IPS DF 19.7 (cell line): ENCODE measurements at regions not wholly inside any gene's neighbourhood (a gene's known extent, or its start where the extent isn't known, plus 50 kb on each side); places are given as distances from the start of the nearest gene placed in this dataset.
"Not testable (repeated sequence)": the region's sequence is repeated elsewhere in the genome, so short reads cannot be mapped to it uniquely, and the experiment has no call there.

Source experiments
- DNase-seq: peaks from one replicate; pipeline ENCODE4 v3.0.0-alpha.2; 2013; ENCODE audit warnings: low read depth, low spot score

GRCh38 chr6:113690281-113691259 lies 166.6 kb upstream of the MARCKS start:
- DNase-seq: no peak

GRCh38 chr6:113691260-113691656 lies 165.9 kb upstream of the MARCKS start:
- no peak for DNase-seq

- DNase-seq: no peak
Measured at GRCh38 chr6:113693851-113694250, 163.3 kb upstream of the MARCKS start.

DNA sequence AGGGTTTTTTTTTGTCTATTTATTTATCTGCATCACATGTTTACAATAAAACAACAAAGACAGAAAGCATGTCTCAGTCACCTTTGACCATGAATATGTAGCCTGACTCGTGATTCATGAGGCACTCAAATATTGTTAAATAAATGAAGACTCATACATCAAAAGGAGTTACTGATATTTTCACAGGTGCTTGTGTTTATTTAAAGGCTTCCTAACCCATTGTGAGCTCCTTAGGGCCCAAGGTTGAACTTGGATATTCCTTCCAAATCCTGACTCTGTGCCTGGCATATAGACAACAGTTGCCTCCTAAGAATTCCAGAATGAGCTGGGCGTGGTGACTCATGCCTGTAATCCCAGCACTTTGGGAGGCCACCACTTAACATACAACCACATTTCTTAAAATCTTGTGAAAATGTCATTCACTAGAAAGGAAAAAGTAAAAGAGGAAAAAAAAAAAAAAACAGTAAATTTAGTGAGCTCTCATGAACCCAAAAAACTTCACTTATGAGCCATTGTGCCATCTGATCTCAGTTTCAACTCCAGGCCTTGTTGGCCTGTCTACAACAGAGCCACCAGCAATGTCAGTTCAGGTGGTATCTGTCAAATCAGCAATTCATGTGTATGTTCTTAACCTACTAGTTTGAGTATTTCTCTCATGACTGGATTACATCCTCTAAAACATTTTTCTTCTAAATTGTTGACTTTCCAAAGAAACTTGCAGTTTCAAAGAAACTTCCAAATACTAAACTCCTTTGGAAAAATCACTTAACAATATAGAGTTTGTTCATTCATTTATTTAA lies 162.7 kb upstream of the MARCKS start:
- no peak for DNase-seq

DNA sequence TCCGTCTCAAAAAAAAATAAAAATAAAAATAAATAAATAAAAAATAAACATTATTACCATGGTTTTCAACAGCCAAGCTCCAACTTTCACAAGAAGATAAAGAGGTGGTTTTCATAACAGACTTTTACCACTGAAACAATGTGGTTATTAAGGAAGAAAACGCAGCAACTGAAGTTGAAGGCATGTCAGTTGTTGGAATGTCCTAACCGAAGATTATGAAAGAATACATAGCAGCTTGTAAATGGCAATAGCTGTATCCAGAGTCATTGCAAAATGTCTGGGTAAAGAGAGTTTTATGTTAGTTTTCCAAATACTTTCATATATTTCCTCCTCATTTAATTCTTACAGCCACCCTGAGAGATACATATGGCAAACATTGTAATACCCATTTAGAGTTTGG lies 161.6 kb upstream of the MARCKS start:
- no peak for DNase-seq

- no peak for DNase-seq
Measured at GRCh38 chr6:113696960-113697359, 160.2 kb upstream of the MARCKS start.

- DNase-seq: no peak
Measured at GRCh38 chr6:113697632-113698410, 159.3 kb upstream of the MARCKS start.

GRCh38 chr6:113699239-113699638 lies 157.9 kb upstream of the MARCKS start:
- DNase-seq: no peak

GRCh38 chr6:113701552-113702254 lies 155.4 kb upstream of the MARCKS start:
- no peak for DNase-seq

- DNase-seq: no peak
Measured at GRCh38 chr6:113707194-113707593, 150.0 kb upstream of the MARCKS start.

- DNase-seq: no peak
Measured at GRCh38 chr6:113709936-113710509, 147.1 kb upstream of the MARCKS start.

- no peak for DNase-seq
Measured at GRCh38 chr6:113713665-113714064, 143.5 kb upstream of the MARCKS start.

DNA sequence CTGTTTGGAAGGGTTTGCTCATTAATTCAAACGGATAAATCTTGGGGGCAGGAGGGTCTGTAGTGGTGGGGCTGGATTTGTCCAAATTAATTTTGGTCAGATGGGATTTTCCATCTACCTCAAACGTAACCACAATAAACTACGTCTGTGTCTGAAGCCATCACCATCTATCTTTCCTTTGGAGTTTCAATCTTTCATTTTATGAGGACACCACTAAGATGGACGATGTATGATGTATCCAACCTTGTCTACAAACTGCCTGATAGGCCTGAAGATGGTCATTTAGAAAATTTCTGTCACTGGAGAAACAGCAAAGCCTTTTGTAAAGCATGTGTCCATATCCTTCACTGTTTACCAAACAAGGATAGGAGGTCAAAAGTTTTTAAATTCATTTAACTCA lies 138.6 kb upstream of the MARCKS start:
- DNase-seq: no peak

- DNase-seq: no peak
Measured at GRCh38 chr6:113719064-113719463, 138.1 kb upstream of the MARCKS start.

DNA sequence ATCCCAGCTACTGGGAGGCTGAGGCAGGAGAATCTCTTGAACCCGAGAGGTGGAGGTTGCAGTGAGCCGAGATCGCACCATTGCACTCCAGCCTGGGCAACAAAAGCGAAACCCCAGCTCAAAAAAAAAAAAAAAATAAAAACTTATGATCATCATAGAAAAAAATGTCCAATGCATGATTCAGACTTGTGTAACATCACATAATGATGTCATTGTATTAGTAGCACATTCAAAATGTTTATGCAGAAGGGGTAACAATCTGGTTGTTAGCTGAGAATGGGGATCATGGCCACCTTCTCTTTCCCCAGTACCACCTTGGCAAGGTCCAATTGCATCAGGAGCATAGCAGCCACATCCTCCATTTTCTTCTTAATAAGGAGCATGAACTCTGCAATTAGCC lies 137.6 kb upstream of the MARCKS start:
- no peak for DNase-seq

DNA sequence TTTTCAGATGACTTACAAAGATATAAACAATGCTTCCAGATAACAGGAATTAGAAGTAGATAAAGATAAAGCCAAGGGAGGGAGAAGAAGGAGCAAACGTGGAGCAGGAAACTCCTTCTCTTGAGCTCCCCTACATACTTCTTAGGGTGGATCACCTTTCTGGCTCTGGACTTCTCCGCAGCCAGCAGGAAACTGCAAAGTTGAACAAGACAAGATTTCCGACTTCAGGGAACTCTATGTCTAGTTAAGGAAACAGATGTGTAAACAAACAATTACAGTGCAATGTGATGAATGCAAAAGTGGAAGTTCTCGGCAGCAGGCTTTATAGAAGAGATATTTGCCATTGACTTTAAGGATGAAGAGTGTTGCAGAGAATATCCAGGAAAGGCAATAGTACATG lies 134.0 kb upstream of the MARCKS start:
- DNase-seq: no peak

DNA sequence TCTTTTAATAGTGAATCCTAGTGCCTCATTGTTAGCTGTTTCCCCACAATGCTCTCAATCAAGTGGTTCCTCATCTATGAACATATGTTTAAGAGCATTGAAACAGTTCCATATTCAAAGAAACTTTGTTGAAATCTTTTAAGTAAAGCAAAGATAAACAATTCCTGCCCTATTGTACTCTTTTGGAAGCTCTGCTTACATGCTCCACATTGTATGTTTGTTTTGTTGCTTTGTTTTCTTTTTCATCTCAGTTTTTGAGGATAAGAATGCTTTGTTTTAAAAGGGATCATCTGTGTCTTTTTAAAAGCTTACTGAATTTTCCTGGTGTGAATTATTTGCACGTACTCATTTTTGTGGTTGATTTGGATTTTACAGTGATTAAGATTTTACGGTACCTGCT lies 132.2 kb upstream of the MARCKS start:
- DNase-seq: not testable (repeated sequence)

- DNase-seq: no peak
Measured at GRCh38 chr6:113731541-113731940, 125.6 kb upstream of the MARCKS start.

DNA sequence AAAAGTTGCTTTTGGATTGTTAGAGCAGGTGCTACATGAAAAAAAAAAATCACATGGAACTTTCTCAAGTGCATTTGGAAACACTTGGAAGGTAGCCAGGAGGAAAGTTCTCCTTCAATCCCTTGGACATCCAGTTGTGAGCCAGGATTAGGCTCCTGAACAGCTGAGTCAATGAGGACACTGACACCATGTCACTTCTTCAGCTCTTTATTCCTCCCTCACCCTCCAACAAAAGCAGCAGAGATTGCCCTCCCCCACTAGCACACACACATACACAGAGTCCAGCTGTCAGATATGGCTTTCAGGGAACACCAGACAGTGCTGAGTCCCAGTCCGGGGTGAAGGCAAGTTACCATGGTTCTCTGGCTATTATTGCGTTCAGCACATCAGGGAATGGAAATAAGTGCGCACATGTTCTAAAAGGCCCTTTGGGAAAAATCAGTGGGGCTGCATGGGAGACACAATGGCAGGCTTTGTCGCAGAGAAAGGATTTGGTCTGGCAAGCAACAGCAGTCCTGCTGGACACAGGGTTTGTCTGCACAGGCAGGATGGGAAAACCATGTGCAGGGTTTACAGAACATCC lies 124.7 kb upstream of the MARCKS start:
- no peak for DNase-seq

GRCh38 chr6:113733381-113733780 lies 123.8 kb upstream of the MARCKS start:
- no peak for DNase-seq

- DNase-seq: no peak
Measured at GRCh38 chr6:113734982-113735381, 122.2 kb upstream of the MARCKS start.
